Suprapubic skin (tissue), 4 donors: ENCODE measurements at regions not wholly inside any gene's neighbourhood (a gene's known extent, or its start where the extent isn't known, plus 50 kb on each side); places are given as distances from the start of the nearest gene placed in this dataset.
"Not testable (repeated sequence)": the region's sequence is repeated elsewhere in the genome, so short reads cannot be mapped to it uniquely, and the experiment has no call there.

ENCODE experiments used
- DNase-seq, 2 donors: peaks; one replicate each; pipeline ENCODE4 v3.0.0-alpha.2; 2019; ENCODE audit warnings: low spot score in 2 of 2
- H3K27ac ChIP-seq: fragments of 200-600 bp; sonication (generic); one replicate; pipeline ENCODE4 v1.5.1; 2019
- H3K27me3 ChIP-seq: fragments of 200-600 bp; sonication (generic); one replicate; pipeline ENCODE4 v1.5.1; 2019
- H3K36me3 ChIP-seq: fragments of 200-600 bp; sonication (generic); one replicate; pipeline ENCODE4 v1.5.1; 2019
- H3K4me1 ChIP-seq: fragments of 200-600 bp; sonication (generic); one replicate; pipeline ENCODE4 v1.5.1; 2019
- H3K4me3 ChIP-seq: fragments of 200-600 bp; sonication (generic); one replicate; pipeline ENCODE4 v1.5.1; 2019; ENCODE audit warnings: mild to moderate bottlenecking
- H3K9me3 ChIP-seq: fragments of 200-600 bp; sonication (generic); one replicate; pipeline ENCODE4 v1.5.1; 2019
- CTCF ChIP-seq, 2 donors: fragments of 200-600 bp in 1 of 2; fragments of 450-650 bp in 1 of 2; sonication (generic) in 1 of 2; IDR thresholded peaks; one replicate each; pipeline ENCODE4 v1.5.1; 2016 to 2019; ENCODE audit warnings: antibody characterized with exemption in 2 of 2, mild to moderate bottlenecking in 1 of 2, moderate library complexity in 1 of 2
- EP300 ChIP-seq: sonication (generic); formaldehyde crosslinking; IDR thresholded peaks from one replicate; pipeline ENCODE4 v1.6.1; 2017; ENCODE audit warnings: antibody characterized with exemption
- POLR2A ChIP-seq, 2 donors: fragments of 450-650 bp; IDR thresholded peaks; one replicate each; pipeline ENCODE4 v1.6.1; 2017; ENCODE audit warnings: antibody characterized with exemption in 2 of 2, mild to moderate bottlenecking in 2 of 2, moderate library complexity in 2 of 2
- POLR2AphosphoS5 ChIP-seq, 3 donors: sonication (generic); formaldehyde crosslinking; IDR thresholded peaks; one replicate each; pipeline ENCODE4 v1.6.1; 2017; ENCODE audit warnings: antibody characterized with exemption in 3 of 3
- whole genome bisulfite sequencing: methylation state at CpG from one replicate; pipeline ENCODE4 v1.1.5; 2018; 5-methylcytosine and 5-hydroxymethylcytosine counted together

- no peak for TF ChIP-seq POLR2A (IDR thresholded peaks at IDR 0.05)
- no peak for TF ChIP-seq POLR2AphosphoS5 (IDR thresholded peaks at IDR 0.05)
- TF ChIP-seq EP300 = no peak
- no peak for TF ChIP-seq CTCF (IDR thresholded peaks at IDR 0.05)
- 86% methylated on average over 2 of the region's 2 CpGs for WGBS
- H3K36me3 ChIP-seq = no peaks in the 10 kb centered on the region
- no peak overlapping the region for H3K4me3 ChIP-seq
- peaks cover 6% of the 10 kb centered on the region for H3K9me3 ChIP-seq
- DNase-seq = no peak
- H3K4me1 ChIP-seq = no peaks in the 10 kb centered on the region
- H3K27me3 ChIP-seq = no peaks in the 10 kb centered on the region
- H3K27ac ChIP-seq = no peak overlapping the region
These were observed 220.7 kb downstream of the TACR3 start for GRCh38 chr4:103499094-103499493.

GRCh38 chr4:103498161-103499070 lies 221.4 kb downstream of the TACR3 start:
- Histone ChIP-seq H3K27me3 (no peaks in the 10 kb centered on the region), H3K4me3 (no peak overlapping the region), H3K4me1 (no peaks in the 10 kb centered on the region), H3K36me3 (no peaks in the 10 kb centered on the region), H3K27ac (no peak overlapping the region), H3K9me3 (peaks cover 5% of the 10 kb centered on the region)
- 58% methylated on average over 8 of the region's 8 CpGs for WGBS
- DNase-seq = no peak
- no peak for TF ChIP-seq POLR2AphosphoS5 (IDR thresholded peaks at IDR 0.05)
- TF ChIP-seq EP300 = no peak
- no peak for TF ChIP-seq CTCF (IDR thresholded peaks at IDR 0.05)
- TF ChIP-seq POLR2A (IDR thresholded peaks at IDR 0.05) = no peak

- Histone ChIP-seq H3K27ac (no peak overlapping the region), H3K27me3 (no peaks in the 10 kb centered on the region), H3K9me3 (peaks cover 5% of the 10 kb centered on the region), H3K36me3 (no peaks in the 10 kb centered on the region), H3K4me3 (no peak overlapping the region), H3K4me1 (no peaks in the 10 kb centered on the region)
- DNase-seq = no peak
- 100% methylated on average over 1 of the region's 1 CpG for WGBS
- TF ChIP-seq CTCF (IDR thresholded peaks at IDR 0.05) (no peak), EP300 (no peak), POLR2A (IDR thresholded peaks at IDR 0.05) (no peak), POLR2AphosphoS5 (IDR thresholded peaks at IDR 0.05) (no peak)
These were observed 222.1 kb downstream of the TACR3 start for GRCh38 chr4:103497692-103498091.

- Histone ChIP-seq H3K27me3 (no peaks in the 10 kb centered on the region), H3K27ac (no peak overlapping the region), H3K4me3 (no peak overlapping the region), H3K9me3 (no peaks in the 10 kb centered on the region), H3K4me1 (no peaks in the 10 kb centered on the region), H3K36me3 (no peaks in the 10 kb centered on the region)
- DNase-seq = no peak
- 93% methylated on average over 5 of the region's 5 CpGs for WGBS
- TF ChIP-seq POLR2AphosphoS5 (IDR thresholded peaks at IDR 0.05) (no peak), EP300 (no peak), CTCF (IDR thresholded peaks at IDR 0.05) (no peak), POLR2A (IDR thresholded peaks at IDR 0.05) (no peak)
These were observed 223.0 kb downstream of the TACR3 start for GRCh38 chr4:103496800-103497199.

GRCh38 chr4:103493450-103494159 lies 226.2 kb downstream of the TACR3 start:
- WGBS = 79% methylated on average over 4 of the region's 4 CpGs
- Histone ChIP-seq H3K9me3 (no peaks in the 10 kb centered on the region), H3K27me3 (no peaks in the 10 kb centered on the region), H3K27ac (no peak overlapping the region), H3K36me3 (no peaks in the 10 kb centered on the region), H3K4me3 (no peak overlapping the region), H3K4me1 (no peaks in the 10 kb centered on the region)
- DNase-seq = no peak
- TF ChIP-seq EP300 (no peak), POLR2AphosphoS5 (IDR thresholded peaks at IDR 0.05) (no peak), CTCF (IDR thresholded peaks at IDR 0.05) (no peak), POLR2A (IDR thresholded peaks at IDR 0.05) (no peak)

GRCh38 chr4:103485296-103485695 lies 234.5 kb downstream of the TACR3 start:
- H3K4me1 ChIP-seq, H3K4me3 ChIP-seq, H3K36me3 ChIP-seq, DNase-seq, H3K9me3 ChIP-seq, H3K27me3 ChIP-seq, H3K27ac ChIP-seq: not testable (repeated sequence)
- 83% methylated on average over 1 of the region's 4 CpGs for WGBS
